HG02571 (cell line): ENCODE measurements at regions not wholly inside any gene's neighbourhood (a gene's known extent, or its start where the extent isn't known, plus 50 kb on each side); places are given as distances from the start of the nearest gene placed in this dataset.
"Not testable (repeated sequence)": the region's sequence is repeated elsewhere in the genome, so short reads cannot be mapped to it uniquely, and the experiment has no call there.

Source experiments
- ATAC-seq: cut with Tn5 transposase; IDR thresholded peaks from one replicate; pipeline ENCODE4 v1.9.1; 2021; ENCODE audit warnings: mild to moderate bottlenecking, moderate library complexity; ENCODE audit not compliant: unreplicated experiment

DNA sequence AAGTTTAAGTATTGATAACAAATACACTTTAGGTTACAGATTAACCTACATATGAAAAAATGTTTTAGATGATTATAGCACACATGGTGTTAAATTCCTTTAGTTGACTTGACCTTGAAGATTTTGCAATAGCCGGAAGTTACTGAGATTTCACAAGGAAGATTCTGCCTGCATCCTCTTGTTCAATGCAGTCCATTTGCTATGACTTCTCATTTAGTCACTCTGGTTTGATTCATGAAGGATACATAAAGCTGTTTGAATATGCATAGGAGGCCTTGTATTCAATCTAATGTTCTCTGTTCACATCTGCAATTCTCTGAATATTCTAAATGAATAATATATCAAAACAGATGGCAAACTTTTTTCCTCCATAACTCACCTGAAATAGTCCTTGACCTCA lies 870.2 kb upstream of the GOT2 start:
- ATAC-seq, result no peak

DNA sequence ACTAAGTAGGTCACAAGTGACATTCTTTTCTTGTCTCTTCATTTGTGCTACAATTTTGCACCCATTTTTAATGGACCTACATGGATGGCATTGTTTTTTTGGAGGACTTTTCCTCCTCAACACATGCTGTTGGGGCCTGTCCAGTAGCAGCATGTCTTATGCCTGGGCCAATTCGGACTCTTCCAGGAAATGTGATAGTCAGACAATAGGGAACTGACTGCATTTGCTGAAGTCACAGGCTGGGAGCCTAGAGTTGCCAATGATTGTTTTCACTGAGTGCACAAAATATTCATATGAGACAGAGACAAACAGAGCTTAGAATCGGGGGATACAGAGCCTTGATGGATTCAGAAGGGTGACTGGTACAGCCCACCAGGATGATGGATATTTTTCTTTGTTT lies 867.3 kb upstream of the GOT2 start:
- ATAC-seq, result no peak

DNA sequence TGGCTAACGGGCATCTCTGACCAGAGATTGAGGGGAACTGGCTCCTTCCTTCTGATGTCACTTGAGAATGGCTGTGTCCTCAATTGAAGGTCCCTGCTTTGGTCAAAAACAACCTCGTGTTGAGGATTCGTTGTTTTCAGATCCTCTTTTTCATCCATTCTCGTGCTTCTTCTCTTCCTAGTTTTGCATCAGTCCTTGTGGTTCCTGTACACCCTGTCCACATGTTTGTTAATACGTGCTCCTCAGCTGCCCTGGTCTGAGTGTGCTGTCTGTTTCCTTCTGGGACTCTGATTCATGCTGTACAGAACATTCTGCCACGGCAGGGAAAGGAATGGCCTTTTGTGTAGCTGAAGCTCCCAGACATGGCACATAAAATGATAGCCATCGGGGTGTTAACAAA lies 863.2 kb upstream of the GOT2 start:
- no peak for ATAC-seq

DNA sequence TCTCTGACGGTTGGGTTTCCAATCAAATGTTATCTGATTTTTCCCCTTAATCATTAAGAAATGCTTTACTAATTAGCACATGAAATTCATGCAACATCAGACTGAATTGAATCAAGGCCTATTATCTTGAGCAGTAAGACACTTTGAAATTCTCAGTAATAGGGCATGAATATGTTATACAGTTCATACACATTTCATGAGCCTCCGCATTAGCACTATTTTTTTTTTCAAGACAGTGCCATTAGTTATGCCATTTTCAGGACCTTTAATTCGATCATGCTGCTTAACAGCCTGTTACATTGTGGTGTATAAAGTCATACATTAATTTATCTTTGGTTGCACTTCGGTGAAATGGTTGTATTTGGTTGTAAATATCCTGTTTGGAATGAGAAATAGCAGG lies 862.6 kb upstream of the GOT2 start:
- ATAC-seq, result no peak

DNA sequence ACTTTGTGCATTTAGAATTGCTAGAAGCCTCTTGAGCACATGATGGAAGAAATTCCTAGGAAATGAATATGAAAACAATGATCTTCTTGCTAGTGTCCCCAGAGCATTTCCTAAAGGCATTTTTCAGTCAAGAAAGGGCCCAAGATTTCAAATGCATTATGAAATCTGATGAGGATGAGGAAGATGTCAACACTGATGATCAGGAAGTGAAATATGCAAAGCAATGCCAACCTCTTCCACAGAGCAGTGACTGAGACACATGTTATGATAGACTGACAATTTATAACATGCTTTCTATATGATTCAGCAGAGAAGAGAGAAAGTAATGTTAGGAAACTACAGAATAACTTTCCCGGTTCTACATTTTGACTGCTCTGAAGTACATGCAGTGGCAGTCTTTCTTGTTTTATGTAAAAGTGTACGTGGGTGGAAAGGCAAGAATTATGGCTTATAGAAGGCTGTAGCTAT lies 859.1 kb upstream of the GOT2 start:
- no peak for ATAC-seq

DNA sequence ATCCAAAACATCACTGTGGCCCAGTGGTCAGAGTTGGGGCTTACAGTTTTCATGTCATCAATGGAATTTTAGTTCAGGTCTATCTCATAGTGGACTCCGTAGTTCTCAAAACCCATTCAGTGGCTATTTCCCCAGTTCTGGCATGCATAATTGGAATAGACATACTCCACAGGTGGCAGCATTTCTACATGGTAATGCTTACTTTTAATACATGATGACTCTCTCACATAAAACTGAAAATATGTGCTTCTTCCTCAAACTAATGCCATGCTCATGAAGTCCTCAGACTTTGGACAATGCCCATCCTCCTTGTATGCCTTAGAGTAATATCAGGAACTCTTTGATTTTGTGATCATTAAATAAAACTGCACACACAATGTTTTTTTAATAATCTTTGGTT lies 857.4 kb upstream of the GOT2 start:
- ATAC-seq, result no peak

DNA sequence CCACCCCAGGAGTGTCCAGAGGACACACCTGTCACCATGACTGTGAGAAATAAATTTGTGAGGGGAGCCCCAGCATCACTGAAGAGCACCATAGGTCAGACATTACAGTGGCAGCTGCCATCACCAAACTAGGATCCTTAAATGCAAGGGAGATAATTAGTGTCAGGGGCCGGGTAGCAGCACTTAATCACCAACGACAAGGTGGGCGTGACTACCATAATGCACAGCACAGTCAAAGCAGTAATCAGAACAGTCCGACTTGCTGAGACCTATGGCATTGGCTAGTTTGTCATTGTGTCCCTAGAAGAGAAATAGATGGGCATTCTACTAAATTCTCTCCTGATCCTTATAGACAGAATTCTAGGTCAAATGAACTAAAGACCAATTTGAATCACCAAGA lies 856.7 kb upstream of the GOT2 start:
- no peak for ATAC-seq

DNA sequence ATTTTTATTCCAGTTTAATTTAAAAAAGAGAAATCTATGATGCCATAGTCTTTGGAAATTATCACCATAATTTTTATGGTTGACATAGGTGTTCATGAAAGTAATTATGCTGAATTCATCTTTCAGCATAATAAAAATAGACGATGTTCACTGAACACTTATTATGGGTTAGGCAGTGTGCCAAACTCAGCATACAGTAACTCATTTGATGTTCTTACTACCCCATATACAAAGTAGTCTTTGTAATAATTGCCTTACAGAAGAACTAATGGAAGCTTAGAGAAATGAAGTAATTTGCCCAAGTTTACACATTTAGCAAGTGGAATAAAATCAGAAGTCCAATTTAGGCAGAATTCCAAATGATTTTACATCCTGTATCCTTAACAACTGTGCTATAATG lies 852.2 kb upstream of the GOT2 start:
- ATAC-seq, result no peak

DNA sequence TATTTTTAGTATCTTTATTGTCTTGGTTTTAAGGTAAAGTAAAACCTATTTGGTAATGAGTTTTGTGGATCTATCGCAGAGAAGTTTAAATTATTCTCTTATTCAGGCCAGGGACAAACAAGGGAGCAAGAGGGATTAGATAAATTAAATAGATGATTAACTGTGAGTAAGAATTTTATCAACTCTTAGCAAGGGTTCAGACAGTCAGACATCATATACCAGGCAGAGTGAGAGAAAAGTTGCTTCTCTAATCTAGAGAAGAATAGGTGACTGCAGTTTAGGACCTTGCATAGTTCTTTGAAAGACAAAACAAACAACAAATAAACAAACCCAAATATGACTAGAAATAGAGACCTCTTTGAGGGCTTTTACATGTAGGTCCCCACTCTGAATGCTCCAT lies 840.2 kb upstream of the GOT2 start:
- ATAC-seq, result no peak

DNA sequence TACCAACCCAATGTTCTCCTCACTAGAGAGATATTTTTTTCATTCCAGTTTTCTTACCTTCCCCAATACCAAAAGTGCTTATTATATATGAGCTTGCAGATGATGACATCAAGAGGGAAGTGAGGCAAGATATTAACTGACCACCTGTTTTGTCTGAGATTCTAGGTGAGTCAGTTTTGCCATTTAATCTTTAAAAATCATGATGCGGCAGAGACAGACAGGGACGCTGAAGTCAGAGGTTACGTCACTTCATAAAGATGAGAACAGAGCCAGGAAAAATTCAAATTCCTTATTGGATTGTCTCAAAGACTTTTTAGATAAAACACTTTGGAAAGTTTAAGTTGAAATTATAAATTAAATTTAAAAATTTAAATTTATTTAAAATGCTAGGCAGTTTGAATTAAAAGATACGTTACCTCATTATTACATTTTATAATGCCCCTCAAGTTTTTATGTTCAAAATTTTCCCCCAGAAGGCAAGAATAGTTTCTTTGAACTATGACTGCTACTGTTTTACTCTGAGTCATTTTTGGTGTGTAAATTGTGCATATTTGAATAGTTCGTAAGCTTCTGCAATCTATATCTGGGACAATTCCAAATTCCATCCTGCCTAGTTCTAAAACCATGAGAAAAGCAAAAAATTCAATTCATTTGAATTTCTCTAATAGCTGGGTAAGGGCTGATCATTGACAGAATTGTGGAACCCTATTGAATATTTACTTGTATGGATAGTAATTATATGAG lies 839.6 kb upstream of the GOT2 start:
- ATAC-seq, result no peak

DNA sequence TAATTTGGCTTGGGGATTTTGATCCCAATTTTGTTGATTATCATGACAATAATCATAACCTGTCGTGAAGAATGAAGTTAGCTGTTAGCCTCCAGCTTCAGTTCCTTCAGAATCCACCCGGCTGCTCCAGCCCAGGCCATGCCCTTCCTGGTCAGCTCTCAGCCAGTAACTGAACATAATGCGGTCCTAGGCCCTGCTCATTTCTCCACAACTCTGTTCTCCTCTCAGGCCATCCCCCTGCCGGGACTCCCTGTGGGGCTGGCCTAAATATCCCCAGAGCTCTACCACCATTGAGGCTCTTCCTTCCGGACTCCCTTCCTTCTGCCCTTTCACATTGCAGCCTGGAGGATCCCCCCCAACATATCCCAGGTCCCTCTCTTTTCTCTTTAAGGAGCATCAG lies 833.4 kb upstream of the GOT2 start:
- ATAC-seq, result no peak

DNA sequence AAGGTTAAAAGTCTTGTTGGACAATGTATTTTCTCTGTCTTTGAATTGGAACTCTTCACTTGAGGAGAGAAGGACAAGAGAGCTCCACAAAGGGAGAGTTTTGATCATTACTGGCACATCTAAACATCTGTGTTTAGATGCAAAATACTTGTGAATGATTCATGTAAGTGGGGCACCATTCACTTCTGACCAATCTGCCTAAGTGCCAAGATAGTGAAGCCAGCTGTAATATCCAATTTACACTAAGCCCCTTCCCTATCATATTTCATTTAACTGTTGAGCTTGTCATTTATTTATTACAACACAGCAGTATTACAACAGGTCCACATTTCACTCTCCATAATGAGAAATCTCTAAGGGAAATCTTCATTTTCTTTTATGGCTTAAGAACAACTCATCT lies 832.3 kb upstream of the GOT2 start:
- ATAC-seq, result no peak

DNA sequence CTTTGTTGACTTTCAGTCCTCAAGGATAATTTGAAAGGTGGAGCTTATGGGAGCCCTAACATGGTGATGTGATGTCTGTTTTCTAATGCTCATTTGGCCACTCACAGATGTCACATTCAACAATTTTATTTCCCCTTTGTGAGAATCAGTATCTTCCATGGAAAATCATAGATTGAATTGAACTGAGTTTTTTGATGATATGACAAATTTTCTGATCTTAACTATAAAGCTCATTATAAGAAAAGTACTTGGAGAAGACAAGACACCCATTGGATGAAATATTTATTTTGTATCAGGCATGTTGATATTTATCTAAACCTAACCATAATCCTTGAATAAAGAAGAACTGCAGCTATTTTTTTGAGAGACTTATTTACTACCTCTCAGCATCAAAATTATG lies 824.6 kb upstream of the GOT2 start:
- no peak for ATAC-seq

DNA sequence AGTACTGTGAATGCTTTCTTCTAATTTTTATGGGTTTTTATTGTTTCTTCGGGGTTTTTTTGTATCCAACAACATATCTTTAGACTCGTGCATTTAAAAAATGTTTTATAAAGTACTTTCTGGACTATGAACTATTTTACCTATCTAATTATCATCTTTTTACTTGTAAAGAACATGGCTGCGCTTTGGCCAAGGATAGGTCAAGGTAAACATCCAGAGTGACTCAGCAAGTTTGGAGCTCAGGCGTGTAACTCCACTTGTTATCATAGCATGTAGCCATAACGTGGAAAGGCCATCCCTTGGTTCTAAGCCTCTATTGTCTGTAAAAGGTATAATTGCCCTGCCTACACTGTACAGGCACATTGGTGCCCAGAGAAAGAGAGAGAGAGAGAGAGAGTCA lies 818.0 kb upstream of the GOT2 start:
- no peak for ATAC-seq

DNA sequence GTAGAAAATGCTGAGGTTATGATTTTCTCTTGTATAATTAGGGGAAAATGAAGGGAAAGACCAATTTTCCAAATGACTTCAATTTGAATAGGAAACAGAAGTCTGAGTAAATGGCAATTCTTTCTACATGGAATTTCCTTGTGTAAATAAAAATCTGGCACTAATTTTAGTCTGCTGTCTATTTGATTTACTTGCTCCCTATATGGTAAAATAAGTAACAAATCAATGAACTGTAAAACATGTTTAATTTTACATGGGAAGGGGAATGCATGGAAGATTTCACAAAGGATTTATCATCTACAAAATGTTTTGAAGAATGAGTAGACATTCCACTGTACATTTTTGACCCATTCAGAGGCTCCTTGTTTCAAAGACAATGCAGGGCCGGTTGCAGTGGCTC lies 811.6 kb upstream of the GOT2 start:
- ATAC-seq, result no peak

DNA sequence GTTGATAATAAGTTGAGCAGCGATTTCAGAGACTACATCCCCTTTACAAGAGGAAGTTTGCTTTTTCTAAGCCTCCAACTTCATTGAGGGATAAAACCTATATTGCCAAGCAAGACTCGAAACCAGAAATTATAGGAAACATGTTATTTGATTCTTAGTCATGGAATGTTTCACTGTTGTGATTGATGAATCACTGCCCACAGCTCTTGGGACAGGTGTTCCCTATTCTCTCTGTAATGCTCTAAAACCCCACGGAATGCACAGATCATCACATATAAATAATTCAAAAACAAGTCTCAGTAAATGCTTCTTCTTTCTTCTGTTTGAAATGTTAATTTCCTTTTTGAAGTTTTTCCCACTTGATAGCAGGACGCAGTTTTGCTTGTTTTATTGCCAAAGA lies 809.5 kb upstream of the GOT2 start:
- ATAC-seq, result no peak

DNA sequence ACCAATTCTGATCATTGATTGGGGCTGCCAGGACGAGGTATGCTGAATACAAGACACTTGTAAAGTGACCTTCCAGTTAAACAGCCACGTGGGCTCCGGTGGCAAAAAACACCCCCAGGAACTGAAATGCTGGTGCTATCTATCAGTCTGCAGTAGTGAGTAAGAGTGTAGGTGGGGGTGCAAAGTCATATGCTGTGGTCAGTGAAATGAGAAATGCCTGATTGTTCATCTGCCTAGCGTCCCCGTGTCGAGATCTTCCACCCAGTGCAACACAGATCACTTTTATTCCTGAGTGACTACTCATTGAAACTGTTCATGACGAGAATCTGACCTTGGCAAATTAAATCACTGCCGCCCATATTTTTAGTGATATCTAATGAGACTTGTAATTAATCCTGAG lies 806.5 kb upstream of the GOT2 start:
- no peak for ATAC-seq

DNA sequence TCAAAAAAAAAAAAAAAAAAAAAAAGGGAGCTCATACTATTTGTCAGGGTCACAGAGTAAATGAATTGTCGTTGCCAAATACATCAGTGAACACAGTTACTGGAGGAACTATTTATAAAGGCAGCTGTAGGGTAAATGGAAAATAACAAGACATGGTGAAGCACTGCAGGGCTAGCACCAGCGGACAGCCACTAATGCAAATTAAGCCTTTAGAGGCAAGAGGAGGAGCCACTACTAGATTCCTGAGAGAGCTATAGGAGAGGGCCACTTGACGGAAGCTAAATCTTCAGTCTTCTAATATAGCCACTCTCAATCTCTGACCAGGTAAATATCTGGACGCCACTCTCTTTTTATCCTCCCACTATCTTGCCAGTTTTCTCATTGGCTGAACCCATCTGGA lies 801.2 kb upstream of the GOT2 start:
- ATAC-seq, result no peak

DNA sequence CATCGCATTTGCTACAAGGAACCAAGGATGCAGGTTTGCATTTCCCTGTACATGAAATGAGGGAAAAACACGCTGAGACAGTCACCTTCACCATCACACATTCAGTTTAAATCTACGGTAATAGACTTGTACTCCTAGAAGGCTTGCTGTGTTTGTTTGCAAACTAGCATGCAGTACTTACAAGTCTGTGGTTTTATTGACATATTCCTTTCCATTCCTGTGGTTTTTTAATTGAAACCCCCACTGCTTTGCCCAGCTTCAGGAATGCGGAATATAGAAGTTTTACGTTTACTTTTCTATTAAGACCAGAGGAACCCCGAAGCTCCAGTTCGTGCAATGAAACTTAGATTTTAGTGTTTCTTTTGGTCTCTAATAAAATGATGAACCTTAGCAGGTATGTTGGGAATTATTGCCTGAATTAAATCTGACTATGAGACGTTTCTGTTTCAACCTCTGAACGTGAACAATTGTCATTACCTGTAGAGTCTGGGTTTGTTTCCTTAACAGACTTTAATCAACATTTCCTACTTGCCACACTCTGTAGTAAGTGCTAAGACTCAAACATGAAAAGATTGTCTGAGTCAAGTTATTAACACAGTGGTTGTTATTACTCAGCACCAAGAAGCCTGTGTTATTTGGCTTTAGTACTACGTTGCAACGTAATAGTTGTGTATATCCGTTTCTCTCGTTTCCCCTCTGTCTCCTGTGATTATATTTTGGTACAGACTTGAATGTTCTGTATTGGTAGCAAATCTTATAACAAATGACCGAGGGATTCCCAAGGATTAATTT lies 793.3 kb upstream of the GOT2 start:
- ATAC-seq, result no peak

DNA sequence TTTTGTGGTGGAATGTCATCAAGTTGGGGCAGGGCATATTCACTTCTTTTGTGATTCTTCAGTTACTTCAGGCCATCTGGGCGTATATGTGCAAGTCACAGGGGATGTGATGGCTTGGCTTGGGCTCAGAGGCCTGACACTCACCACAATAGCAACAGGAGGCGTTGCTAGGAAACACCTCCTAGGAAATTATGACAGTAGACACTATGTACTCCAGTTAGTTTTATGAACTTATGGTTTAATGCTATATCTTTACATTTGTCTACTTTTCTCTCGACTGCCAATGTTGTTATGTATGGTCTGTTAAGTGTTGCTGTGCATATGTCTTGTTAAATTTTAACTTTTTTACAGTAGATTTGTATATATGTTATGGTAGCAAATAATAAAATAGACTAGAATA lies 788.7 kb upstream of the GOT2 start:
- ATAC-seq, result no peak

DNA sequence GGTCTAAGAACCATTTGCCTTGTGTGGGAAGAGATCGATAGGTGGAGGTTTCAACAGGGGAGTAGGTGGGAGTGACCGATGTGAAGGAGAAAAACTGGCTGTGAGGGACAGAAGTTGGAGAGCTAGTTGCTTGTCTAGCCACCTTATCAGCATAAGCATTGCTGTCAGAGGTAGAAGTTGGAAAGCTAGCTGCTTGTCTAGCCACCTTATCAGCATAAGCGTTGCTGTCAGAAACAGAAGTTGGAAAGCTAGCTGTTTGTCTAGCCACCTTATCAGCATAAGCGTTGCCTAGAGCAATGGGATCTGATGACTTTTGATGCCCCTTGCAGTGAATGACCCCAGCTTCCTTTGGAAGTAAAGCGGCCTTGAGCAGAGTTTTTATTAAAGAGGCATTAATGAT lies 784.6 kb upstream of the GOT2 start:
- ATAC-seq, result not testable (repeated sequence)

DNA sequence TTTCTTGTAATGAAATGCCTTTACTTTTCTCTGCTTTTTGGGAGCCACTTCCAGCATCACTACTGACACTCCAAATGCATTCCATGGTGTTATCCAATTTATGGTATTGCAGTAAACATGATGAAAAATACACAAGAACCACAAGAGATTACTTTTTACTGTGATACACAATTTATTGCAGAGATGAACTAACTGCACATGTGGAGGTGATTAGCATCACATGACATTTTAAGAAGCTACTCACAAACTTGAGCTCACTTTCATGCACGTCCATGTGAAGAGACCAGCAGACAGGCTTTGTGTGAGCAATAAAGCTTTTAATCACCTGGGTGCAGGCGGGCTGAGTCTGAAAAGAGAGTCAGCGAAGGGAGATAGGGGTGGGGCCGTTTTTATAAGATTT lies 780.5 kb upstream of the GOT2 start:
- ATAC-seq, result no peak

DNA sequence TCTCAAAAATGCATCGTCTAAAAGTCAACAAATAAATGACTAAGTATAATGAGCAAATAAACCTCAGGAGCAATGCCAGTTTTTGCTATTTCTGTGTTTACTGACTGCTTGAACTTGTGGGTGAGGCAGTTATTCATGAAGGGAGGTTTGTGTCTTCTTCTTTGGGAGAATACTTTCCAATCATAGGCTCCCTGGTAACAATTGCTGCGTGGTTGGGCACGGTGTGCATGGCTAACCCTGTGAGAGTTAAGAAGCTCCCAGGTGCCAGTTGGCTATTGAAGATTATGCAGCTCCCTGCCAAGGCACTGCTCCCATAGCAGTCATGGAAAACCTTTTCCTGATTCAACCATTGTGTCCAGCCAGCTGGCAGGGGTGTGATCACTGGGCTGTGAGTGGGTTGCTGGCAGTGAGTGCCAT lies 775.9 kb upstream of the GOT2 start:
- ATAC-seq, result no peak
